Panc1 (cell line): ENCODE measurements at regions not wholly inside any gene's neighbourhood (a gene's known extent, or its start where the extent isn't known, plus 50 kb on each side); places are given as distances from the start of the nearest gene placed in this dataset.

Experiments used
- CTCF ChIP-seq: fragments of 450-650 bp; IDR thresholded peaks from 2 replicates; pipeline ENCODE4 v1.5.1; 2017; ENCODE audit warnings: mild to moderate bottlenecking
- POLR2AphosphoS5 ChIP-seq: IDR thresholded peaks from 2 replicates; pipeline ENCODE4 v1.6.1; 2012; ENCODE audit warnings: mild to moderate bottlenecking, low read depth, low read length, moderate library complexity

GRCh38 chr5:52443187-52443586 is 344.5 kb upstream of the ITGA1 start:
- TF ChIP-seq POLR2AphosphoS5 (no peak), CTCF (no peak)
